HepG2 (cell line): ENCODE measurements at regions not wholly inside any gene's neighbourhood (a gene's known extent, or its start where the extent isn't known, plus 50 kb on each side); places are given as distances from the start of the nearest gene placed in this dataset.

Experiments used
- ATAC-seq: fragments of 200-7000 bp; cut with Tn5 transposase; 3 replicates; pipeline ENCODE4 v1.9.1; 2020; ENCODE audit warnings: mild to moderate bottlenecking, moderate library complexity
- BruUV-seq: library from RNA; stranded (reverse); fragments of 400-500 nt; replicated peaks from 2 replicates; lab custom pipeline; 2021; lab: Mats Ljungman, UMichigan
- CTCF ChIA-PET: fragments of 300-600 bp; formaldehyde crosslinking; extraction: SDS; loops from one replicate; lab custom pipeline; 2021; ENCODE audit warnings: low total read pairs, inconsistent platforms, low intra/inter-chr PET ratio; lab: Yijun Ruan, JAX
- POLR2A ChIA-PET: fragments of 350-600 bp; sonication (Branson Sonifier 250); formaldehyde crosslinking; loops from one replicate; lab custom pipeline; 2020; ENCODE audit warnings: antibody characterized with exemption, inconsistent platforms; lab: Yijun Ruan, JAX
- DNase-seq: peaks from one replicate; pipeline ENCODE4 v3.0.0-alpha.2; 2015; ENCODE audit warnings: low spot score
- FAIRE-seq: peaks from 3 replicates; lab custom pipeline; 2011; peaks lifted over from hg19 to GRCh38; lab: Jason Lieb, UNC
- H2AFZ ChIP-seq: one replicate; pipeline ENCODE4 v1.6.1; 2011; ENCODE audit warnings: low read length, inconsistent platforms
- H3K27ac ChIP-seq: fragments of 300-600 bp; 3 replicates; pipeline ENCODE4 v1.8.0; 2011; ENCODE audit warnings: mixed run types, mild to moderate bottlenecking, mixed read lengths, low read length, inconsistent platforms; ENCODE audit not compliant: insufficient read depth; ENCODE audit errors: extremely low read length
- H3K27me3 ChIP-seq, 2 experiments: fragments of 200-600 bp in 1 of 2; 2 replicates in 1 of 2; 3 replicates in 1 of 2; pipeline versions ENCODE4 v1.6.0 to v1.8.0; 2011; ENCODE audit warnings: low read length in 2 of 2, mild to moderate bottlenecking in 2 of 2, moderate library complexity in 2 of 2, inconsistent platforms in 1 of 2; ENCODE audit not compliant: insufficient read depth in 2 of 2, control insufficient read depth in 1 of 2
- H3K36me3 ChIP-seq, 2 experiments: fragments of 200-600 bp in 1 of 2; replicated peaks in 1 of 2; 2 replicates in 1 of 2; 3 replicates in 1 of 2; pipeline versions ENCODE4 v1.5.1 to v1.8.0; 2011; ENCODE audit warnings: low read length in 2 of 2, inconsistent platforms in 1 of 2; ENCODE audit not compliant: insufficient read depth in 2 of 2, control insufficient read depth in 1 of 2
- H3K4me1 ChIP-seq: 2 replicates; pipeline ENCODE4 v1.5.1; 2012; ENCODE audit warnings: low read length, inconsistent platforms; ENCODE audit not compliant: insufficient read depth
- H3K4me2 ChIP-seq: 2 replicates; pipeline ENCODE4 v1.6.0; 2011; ENCODE audit warnings: low read depth, low read length, inconsistent platforms
- H3K4me3 ChIP-seq, 3 experiments: fragments of 200-600 bp in 1 of 3; sonication (generic), shearing (Covaris generic) in 1 of 3; replicated peaks in 1 of 3; 2 replicates each; pipeline ENCODE4 v1.5.1; 2011 to 2016; ENCODE audit warnings: low read length in 3 of 3, inconsistent platforms in 2 of 3, low read depth in 2 of 3, mild to moderate bottlenecking in 2 of 3, control low read depth in 1 of 3, mixed read lengths in 1 of 3; ENCODE audit not compliant: insufficient read depth in 1 of 3
- H3K79me2 ChIP-seq: one replicate; pipeline ENCODE4 v1.6.1; 2011; ENCODE audit warnings: low read length, inconsistent platforms; ENCODE audit not compliant: insufficient read depth
- H3K9ac ChIP-seq: 2 replicates; pipeline ENCODE4 v1.6.0; 2011; ENCODE audit warnings: mild to moderate bottlenecking, low read depth, low read length, inconsistent platforms; ENCODE audit not compliant: insufficient read depth
- H3K9me3 ChIP-seq: 2 replicates; pipeline ENCODE4 v1.5.1; 2012; ENCODE audit warnings: mild to moderate bottlenecking, low read length
- H4K20me1 ChIP-seq: 2 replicates; pipeline ENCODE4 v1.6.0; 2011; ENCODE audit warnings: inconsistent platforms, mild to moderate bottlenecking, low read length, moderate library complexity; ENCODE audit not compliant: insufficient read depth
- EHMT2 ChIP-seq: fragments of 200-600 bp; sonication (generic); IDR thresholded peaks from 2 replicates; pipeline ENCODE4 v1.7.0; 2017; ENCODE audit warnings: antibody characterized with exemption, low read depth, low read length, borderline replicate concordance
- TBX3 ChIP-seq: fragments of 450-650 bp; IDR thresholded peaks from 2 replicates; pipeline ENCODE4 v1.6.1; 2017; ENCODE audit warnings: antibody characterized with exemption, mild to moderate bottlenecking, inconsistent platforms, borderline replicate concordance
- WGBS: methylation state at CpG from one replicate; pipeline ENCODE4 v1.1.6; 2017; ENCODE audit warnings: low lambda C conversion rate; 5-methylcytosine and 5-hydroxymethylcytosine counted together
- in situ Hi-C: cut with HindIII; loops from 2 replicates; pipeline ENCODE4 v1.10.0; 2017; ENCODE audit warnings: low pct_unique_long_range_greater_than_20kb; ENCODE audit not compliant: extremely low pct_ligation_motif_present
- intact Hi-C: fragments of 100-400 bp; cut with micrococcal nuclease; formaldehyde crosslinking; loops from one replicate; pipeline ENCODE4 v1.10.0; 2022; ENCODE audit not compliant: unreplicated experiment
- TF ChIP-seq, protein P1 (sequence below): sonication (generic); formaldehyde crosslinking; IDR thresholded peaks from 2 replicates; pipeline ENCODE4; 2020; ENCODE audit warnings: missing genetic modification reagents, mild to moderate bottlenecking, borderline replicate concordance
- TF ChIP-seq, protein P2 (sequence below), 2 experiments: sonication (generic) in 1 of 2; formaldehyde crosslinking in 1 of 2; IDR thresholded peaks; 2 replicates each; pipeline versions ENCODE4 v1.4.0 to v1.6.1; 2018 to 2020; ENCODE audit warnings: missing genetic modification reagents in 2 of 2, borderline replicate concordance in 1 of 2, low read depth in 1 of 2, mild to moderate bottlenecking in 1 of 2, missing biosample characterization in 1 of 2
- TF ChIP-seq, protein P3 (sequence below): IDR thresholded peaks from 2 replicates; pipeline ENCODE4 v1.6.1; 2016
- TF ChIP-seq, protein P4 (sequence below): sonication (generic); formaldehyde crosslinking; conservative IDR thresholded peaks from 2 replicates; pipeline ENCODE4 v1.5.0; 2020; ENCODE audit warnings: missing genetic modification reagents

DNA sequence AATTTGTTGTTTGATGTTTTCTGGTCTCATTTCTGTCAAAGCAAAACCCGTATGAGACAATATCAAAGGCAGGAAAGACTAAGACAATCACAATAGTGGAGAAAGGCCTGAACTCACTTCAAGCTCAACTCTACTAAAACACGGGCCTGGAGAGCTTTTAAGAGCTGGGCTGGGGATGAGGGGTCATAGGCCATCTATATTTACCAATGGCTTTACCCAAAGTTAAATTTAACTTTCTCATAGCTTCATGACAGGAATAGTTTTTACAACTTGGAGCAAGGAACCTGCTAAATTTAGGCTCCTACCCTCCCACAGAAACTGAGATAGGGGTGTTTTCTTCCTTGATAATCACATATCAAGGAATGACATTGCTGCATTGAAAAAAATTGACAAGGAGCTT is 223.4 kb upstream of the CHORDC1 start:
- TF ChIP-seq, protein P1, sequence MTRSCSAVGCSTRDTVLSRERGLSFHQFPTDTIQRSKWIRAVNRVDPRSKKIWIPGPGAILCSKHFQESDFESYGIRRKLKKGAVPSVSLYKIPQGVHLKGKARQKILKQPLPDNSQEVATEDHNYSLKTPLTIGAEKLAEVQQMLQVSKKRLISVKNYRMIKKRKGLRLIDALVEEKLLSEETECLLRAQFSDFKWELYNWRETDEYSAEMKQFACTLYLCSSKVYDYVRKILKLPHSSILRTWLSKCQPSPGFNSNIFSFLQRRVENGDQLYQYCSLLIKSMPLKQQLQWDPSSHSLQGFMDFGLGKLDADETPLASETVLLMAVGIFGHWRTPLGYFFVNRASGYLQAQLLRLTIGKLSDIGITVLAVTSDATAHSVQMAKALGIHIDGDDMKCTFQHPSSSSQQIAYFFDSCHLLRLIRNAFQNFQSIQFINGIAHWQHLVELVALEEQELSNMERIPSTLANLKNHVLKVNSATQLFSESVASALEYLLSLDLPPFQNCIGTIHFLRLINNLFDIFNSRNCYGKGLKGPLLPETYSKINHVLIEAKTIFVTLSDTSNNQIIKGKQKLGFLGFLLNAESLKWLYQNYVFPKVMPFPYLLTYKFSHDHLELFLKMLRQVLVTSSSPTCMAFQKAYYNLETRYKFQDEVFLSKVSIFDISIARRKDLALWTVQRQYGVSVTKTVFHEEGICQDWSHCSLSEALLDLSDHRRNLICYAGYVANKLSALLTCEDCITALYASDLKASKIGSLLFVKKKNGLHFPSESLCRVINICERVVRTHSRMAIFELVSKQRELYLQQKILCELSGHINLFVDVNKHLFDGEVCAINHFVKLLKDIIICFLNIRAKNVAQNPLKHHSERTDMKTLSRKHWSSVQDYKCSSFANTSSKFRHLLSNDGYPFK (CRISPR knock-in tag), result no peak
- TF ChIP-seq TBX3 (no peak), EHMT2 (no peak)
- TF ChIP-seq, protein P2, sequence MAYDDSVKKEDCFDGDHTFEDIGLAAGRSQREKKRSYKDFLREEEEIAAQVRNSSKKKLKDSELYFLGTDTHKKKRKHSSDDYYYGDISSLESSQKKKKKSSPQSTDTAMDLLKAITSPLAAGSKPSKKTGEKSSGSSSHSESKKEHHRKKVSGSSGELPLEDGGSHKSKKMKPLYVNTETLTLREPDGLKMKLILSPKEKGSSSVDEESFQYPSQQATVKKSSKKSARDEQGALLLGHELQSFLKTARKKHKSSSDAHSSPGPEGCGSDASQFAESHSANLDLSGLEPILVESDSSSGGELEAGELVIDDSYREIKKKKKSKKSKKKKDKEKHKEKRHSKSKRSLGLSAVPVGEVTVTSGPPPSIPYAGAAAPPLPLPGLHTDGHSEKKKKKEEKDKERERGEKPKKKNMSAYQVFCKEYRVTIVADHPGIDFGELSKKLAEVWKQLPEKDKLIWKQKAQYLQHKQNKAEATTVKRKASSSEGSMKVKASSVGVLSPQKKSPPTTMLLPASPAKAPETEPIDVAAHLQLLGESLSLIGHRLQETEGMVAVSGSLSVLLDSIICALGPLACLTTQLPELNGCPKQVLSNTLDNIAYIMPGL (CRISPR knock-in tag; IDR thresholded peaks at IDR 0.05; ENCODE audit: borderline replicate concordance in 1 of 2, low read depth in 1 of 2), result no peak
- TF ChIP-seq, protein P3, sequence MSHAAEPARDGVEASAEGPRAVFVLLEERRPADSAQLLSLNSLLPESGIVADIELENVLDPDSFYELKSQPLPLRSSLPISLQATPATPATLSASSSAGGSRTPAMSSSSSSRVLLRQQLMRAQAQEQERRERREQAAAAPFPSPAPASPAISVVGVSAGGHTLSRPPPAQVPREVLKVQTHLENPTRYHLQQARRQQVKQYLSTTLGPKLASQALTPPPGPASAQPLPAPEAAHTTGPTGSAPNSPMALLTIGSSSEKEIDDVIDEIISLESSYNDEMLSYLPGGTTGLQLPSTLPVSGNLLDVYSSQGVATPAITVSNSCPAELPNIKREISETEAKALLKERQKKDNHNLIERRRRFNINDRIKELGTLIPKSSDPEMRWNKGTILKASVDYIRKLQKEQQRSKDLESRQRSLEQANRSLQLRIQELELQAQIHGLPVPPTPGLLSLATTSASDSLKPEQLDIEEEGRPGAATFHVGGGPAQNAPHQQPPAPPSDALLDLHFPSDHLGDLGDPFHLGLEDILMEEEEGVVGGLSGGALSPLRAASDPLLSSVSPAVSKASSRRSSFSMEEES (CRISPR knock-in tag), result no peak
- TF ChIP-seq, protein P4, sequence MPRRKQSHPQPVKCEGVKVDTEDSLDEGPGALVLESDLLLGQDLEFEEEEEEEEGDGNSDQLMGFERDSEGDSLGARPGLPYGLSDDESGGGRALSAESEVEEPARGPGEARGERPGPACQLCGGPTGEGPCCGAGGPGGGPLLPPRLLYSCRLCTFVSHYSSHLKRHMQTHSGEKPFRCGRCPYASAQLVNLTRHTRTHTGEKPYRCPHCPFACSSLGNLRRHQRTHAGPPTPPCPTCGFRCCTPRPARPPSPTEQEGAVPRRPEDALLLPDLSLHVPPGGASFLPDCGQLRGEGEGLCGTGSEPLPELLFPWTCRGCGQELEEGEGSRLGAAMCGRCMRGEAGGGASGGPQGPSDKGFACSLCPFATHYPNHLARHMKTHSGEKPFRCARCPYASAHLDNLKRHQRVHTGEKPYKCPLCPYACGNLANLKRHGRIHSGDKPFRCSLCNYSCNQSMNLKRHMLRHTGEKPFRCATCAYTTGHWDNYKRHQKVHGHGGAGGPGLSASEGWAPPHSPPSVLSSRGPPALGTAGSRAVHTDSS (CRISPR knock-in tag), result no peak
- FAIRE-seq (no peak), ATAC-seq (no peak), DNase-seq (no peak)
- Histone ChIP-seq H3K36me3 (no peaks in the 10 kb centered on the region), H3K27ac (no peak overlapping the region), H3K4me2 (no peak overlapping the region), H3K4me1 (peaks cover 23% of the 10 kb centered on the region), H3K9ac (no peak overlapping the region), H4K20me1 (no peaks in the 10 kb centered on the region), H3K79me2 (no peaks in the 10 kb centered on the region), H3K9me3 (no peaks in the 10 kb centered on the region), H2AFZ (no peak overlapping the region), H3K27me3 (no peaks in the 10 kb centered on the region), H3K4me3 (no peak overlapping the region)
- POLR2A ChIA-PET, result no interaction called here
- CTCF ChIA-PET, result no interaction called here
- intact Hi-C loops, result loop anchor here (10.0 kb wide), 1 partner anchor 61 kb away; no protein-coding TSS in a partner anchor
- WGBS, result 14% methylated on average over 2 of the region's 2 CpGs
- in situ Hi-C loops, result loop anchor here (10.0 kb wide), 1 partner anchor 61 kb away; no protein-coding TSS in a partner anchor
- BruUV-seq, result no TSS peak
